Neural cell (in vitro differentiated cells): ENCODE measurements at regions not wholly inside any gene's neighbourhood (a gene's known extent, or its start where the extent isn't known, plus 50 kb on each side); places are given as distances from the start of the nearest gene placed in this dataset.

Source experiments
- EP300 ChIP-seq: fragments of 450-650 bp; conservative IDR thresholded peaks from 2 replicates; pipeline ENCODE4 v1.6.1; 2014; ENCODE audit warnings: antibody characterized with exemption, mild to moderate bottlenecking, moderate library complexity; ENCODE audit not compliant: poor library complexity, severe bottlenecking
- EZH2 ChIP-seq: fragments of 200-600, 300-800 bp; shearing (Covaris generic), sonication (generic); IDR thresholded peaks from 2 replicates; pipeline ENCODE4 v1.6.1; 2014; ENCODE audit warnings: antibody characterized with exemption, low read length, borderline replicate concordance, mild to moderate bottlenecking; ENCODE audit not compliant: insufficient read depth, poor library complexity, severe bottlenecking
- POLR2AphosphoS5 ChIP-seq: IDR thresholded peaks from 2 replicates; pipeline ENCODE4 v1.6.1; 2012
- REST ChIP-seq: IDR thresholded peaks from 2 replicates; pipeline ENCODE4 v1.6.1; 2012; ENCODE audit warnings: borderline replicate concordance
- SMC3 ChIP-seq: fragments of 450-650 bp; conservative IDR thresholded peaks from 2 replicates; pipeline ENCODE4 v1.6.1; 2014; ENCODE audit warnings: antibody characterized with exemption, mild to moderate bottlenecking, moderate library complexity; ENCODE audit not compliant: poor library complexity
- TAF1 ChIP-seq: IDR thresholded peaks from 2 replicates; pipeline ENCODE4 v1.6.1; 2012; ENCODE audit warnings: low read depth
- TF ChIP-seq, protein P1 (sequence below): fragments of 450-650 bp; IDR thresholded peaks from 2 replicates; pipeline ENCODE4 v1.5.1; 2014; ENCODE audit warnings: antibody characterized with exemption, mild to moderate bottlenecking, moderate library complexity; ENCODE audit not compliant: poor library complexity, severe bottlenecking

DNA sequence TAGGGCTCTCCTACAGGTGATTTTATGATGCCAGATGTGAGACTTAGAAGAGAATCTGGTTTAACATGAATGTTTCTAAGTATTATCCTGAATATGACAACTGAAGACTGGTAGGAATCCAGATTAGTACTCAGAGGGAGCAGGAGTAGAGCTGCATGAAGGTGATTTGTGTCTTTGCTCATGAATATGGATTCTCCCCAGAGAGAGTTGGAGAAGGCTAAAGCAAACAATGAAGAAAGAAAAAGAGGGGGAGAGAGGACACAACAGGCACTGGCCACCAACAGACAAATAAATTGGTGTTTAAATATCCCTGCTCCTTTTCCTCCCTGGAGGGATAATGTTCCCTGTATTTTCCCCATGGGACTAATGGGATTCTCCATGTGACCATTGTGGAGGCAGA, 427.0 kb upstream of the KLF12 start:
- TF ChIP-seq, protein P1, sequence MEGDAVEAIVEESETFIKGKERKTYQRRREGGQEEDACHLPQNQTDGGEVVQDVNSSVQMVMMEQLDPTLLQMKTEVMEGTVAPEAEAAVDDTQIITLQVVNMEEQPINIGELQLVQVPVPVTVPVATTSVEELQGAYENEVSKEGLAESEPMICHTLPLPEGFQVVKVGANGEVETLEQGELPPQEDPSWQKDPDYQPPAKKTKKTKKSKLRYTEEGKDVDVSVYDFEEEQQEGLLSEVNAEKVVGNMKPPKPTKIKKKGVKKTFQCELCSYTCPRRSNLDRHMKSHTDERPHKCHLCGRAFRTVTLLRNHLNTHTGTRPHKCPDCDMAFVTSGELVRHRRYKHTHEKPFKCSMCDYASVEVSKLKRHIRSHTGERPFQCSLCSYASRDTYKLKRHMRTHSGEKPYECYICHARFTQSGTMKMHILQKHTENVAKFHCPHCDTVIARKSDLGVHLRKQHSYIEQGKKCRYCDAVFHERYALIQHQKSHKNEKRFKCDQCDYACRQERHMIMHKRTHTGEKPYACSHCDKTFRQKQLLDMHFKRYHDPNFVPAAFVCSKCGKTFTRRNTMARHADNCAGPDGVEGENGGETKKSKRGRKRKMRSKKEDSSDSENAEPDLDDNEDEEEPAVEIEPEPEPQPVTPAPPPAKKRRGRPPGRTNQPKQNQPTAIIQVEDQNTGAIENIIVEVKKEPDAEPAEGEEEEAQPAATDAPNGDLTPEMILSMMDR: no peak
- no peak for TF ChIP-seq EZH2
- no peak for TF ChIP-seq REST
- no peak for TF ChIP-seq POLR2AphosphoS5
- no peak for TF ChIP-seq TAF1
- no peak for TF ChIP-seq EP300
- TF ChIP-seq SMC3: no peak
